Iris pigment epithelial cell (primary cell): ENCODE measurements at regions not wholly inside any gene's neighbourhood (a gene's known extent, or its start where the extent isn't known, plus 50 kb on each side); places are given as distances from the start of the nearest gene placed in this dataset.

Source experiments
- DNase-seq: peaks from one replicate; pipeline ENCODE4 v3.0.0-alpha.2; 2011; ENCODE audit warnings: low read depth

GRCh38 chr3:164572436-164572835 is 505.9 kb downstream of the SI start:
- no peak for DNase-seq

GRCh38 chr3:164550857-164551256 is 527.4 kb downstream of the SI start:
- no peak for DNase-seq

- no peak for DNase-seq
These were observed 539.1 kb downstream of the SI start for GRCh38 chr3:164539215-164539614.

GRCh38 chr3:164537485-164537884 is 540.8 kb downstream of the SI start:
- no peak for DNase-seq

DNA sequence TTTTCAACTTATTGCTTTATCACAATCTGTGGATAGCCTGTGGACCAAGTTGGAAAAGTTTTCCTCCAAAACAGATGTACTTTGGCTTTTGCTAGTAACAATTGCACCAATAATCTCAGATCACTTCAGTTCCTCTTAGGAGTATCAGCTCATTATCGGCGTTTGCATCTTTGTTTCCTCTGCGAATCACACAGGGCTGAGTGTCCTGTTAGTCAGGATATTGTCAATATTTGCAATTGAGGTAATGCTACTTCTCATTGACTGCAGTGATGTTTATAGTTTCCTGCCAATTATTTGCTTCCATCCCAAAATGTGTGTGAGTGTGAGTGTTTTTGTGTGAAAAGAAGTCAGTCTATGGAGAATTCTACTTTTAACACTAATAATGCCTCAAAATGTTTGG is 545.0 kb downstream of the SI start:
- no peak for DNase-seq

DNA sequence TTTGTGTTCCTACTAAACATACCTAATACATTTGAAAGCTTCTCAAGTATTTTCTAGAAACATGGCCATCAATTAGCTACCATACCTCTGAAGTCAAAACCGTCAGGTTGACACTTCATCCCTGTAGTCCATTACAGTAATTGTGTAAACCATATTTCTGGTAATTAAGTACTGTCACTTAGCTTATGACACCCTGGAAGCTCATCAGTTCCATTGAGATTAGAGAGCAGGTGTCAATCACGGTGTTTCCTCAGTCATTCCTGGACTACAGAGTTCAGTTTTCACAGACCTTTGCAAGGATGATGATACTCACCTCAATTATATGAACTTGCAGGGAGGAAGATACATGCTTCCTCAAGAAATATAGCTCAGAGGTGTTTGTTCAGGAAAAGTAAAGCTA is 552.0 kb downstream of the SI start:
- DNase-seq, result no peak

DNA sequence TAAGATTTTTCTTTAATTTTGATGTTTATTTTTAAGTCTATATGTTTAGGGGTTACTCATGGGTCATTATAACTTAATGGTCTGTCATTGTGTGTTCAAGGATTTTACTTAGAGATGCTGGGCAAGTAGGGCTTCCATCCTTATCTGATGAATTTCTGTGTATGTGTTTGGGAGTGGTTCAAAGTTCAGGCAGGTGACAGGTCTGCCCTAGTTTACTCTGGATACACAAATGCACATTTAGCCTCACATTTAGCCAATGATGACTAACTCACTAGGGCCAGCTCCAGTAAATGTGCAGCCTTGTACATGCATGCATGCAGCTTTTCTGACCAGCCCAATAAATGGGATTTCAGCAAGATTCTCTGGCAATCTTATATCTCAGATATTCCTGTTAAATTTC is 554.1 kb downstream of the SI start:
- DNase-seq, result no peak

GRCh38 chr3:164522073-164522763 is 556.1 kb downstream of the SI start:
- no peak for DNase-seq

- no peak for DNase-seq
These were observed 556.7 kb downstream of the SI start for GRCh38 chr3:164521644-164522043.

DNA sequence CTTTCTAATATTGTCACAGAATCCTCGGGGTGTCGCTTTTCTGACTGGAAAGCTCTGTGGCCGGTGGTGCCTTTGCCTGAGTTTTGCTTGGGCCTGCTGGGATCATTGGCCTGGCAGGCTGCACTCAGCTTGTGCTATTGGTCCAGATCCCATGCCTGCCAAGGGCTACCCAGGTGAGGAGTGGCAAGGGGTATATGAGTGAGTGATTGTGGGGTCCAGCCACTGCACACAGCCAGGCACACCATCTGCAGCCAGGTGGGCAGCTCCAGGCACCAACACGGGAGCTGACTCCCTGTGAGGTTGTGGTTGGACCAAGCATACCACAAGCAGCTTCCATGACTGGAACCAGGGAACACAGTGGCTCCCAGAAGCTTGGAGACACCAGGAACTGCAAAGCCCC is 557.2 kb downstream of the SI start:
- no peak for DNase-seq

GRCh38 chr3:164515256-164515655 is 563.0 kb downstream of the SI start:
- DNase-seq, result no peak

DNA sequence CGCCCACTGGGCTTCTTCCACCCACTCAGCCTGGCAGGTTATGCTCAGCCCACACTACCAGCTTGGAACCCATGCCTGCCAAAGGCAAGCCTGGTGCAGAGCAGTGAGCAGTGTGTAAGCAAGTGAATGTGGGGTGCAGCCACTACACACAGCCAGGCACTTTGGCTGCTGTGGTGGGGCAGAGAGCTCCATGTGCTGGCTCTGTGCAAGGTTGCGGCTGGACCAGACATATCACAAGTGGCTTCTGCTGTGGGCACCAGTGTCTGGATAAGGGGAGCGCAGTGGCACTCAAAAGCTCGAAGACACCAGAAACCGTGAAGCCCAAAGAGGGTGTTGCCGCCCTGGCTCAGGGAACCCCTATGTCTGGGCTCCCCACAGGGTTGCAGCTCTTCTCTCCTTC is 563.7 kb downstream of the SI start:
- DNase-seq, result no peak

- DNase-seq, result no peak
These were observed 570.4 kb downstream of the SI start for GRCh38 chr3:164507886-164508285.

DNA sequence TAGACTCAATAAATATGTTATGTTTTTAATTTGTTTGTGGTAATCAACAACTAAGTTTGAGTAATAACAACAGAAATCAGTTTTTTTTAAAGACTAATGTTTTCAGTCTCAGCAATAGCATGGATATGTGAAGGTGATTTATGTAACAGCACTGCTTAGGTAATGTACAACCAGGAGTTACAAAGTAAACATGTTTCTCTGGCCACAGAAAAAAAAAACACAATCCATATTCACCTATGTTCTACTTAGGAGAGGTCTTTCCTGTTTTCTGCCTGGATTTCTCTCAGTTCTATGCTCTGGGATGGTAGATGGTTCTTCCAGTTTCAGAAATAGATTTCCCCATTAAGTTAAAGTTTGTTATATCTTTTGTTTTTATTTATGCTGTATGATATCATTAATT is 579.4 kb downstream of the SI start:
- DNase-seq, result no peak

DNA sequence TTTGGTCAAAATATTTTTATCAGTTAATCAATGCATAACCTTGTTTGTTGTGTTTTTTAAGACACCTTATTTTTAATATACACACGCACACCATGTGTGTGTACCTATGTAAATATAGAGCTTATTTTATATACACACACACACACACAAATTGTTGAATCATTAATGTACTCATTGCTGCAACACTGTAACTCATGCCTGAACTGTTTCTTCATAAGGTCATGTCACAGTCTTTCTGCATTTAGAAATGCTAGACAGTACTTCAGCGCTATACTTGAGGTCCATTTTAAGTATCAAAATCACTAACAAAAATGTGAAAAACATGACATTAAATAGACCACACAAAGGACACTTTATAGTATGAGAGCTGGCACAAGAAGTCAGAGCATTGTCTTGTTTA is 589.4 kb downstream of the SI start:
- DNase-seq, result no peak

DNA sequence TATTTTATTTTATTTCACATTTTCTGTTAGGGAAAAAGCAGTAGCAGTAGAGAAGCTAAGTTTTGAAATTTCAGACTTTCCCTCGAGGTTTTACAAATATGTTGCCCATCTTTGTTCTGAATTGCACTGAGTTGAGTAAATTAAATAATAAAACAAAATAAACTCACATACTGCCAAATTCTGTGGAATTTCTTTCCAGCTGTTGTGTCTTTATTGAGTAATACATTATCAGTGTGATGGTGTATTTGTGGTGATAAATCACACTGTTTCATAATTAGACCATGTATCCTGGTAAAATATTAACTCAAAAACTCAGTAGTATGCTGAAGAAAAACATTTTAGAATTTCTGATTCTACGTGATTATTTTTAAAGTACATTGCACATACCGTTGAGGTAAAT is 592.1 kb downstream of the SI start:
- DNase-seq, result no peak

- DNase-seq, result no peak
These were observed 598.3 kb downstream of the SI start for GRCh38 chr3:164479978-164480377.

- DNase-seq, result no peak
These were observed 598.9 kb downstream of the SI start for GRCh38 chr3:164479406-164479805.

DNA sequence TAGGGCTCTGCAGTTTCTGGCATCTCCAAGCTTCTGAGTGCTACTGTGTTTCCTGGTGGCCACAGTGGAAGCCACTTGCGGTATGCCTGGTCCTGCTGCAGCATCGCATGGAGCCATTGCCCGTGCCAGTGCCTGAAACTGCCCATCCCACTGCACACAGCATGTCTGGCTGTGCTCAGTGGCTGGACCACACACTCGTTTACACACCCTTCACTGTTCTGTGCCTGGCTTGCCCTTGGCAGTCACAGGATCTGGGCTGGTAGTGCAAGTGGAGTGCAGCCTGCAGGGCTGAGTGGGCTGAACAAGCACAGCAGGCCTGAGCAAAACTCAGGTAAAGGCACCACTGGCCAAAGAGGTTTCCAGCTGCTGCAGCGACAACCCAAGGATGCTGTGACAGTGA is 600.0 kb downstream of the SI start:
- DNase-seq, result no peak

GRCh38 chr3:164477403-164477802 is 600.9 kb downstream of the SI start:
- no peak for DNase-seq

GRCh38 chr3:164476631-164477030 is 601.7 kb downstream of the SI start:
- DNase-seq, result no peak

GRCh38 chr3:164470471-164470870 is 607.8 kb downstream of the SI start:
- DNase-seq, result no peak

- no peak for DNase-seq
These were observed 610.2 kb downstream of the SI start for GRCh38 chr3:164468055-164468454.

DNA sequence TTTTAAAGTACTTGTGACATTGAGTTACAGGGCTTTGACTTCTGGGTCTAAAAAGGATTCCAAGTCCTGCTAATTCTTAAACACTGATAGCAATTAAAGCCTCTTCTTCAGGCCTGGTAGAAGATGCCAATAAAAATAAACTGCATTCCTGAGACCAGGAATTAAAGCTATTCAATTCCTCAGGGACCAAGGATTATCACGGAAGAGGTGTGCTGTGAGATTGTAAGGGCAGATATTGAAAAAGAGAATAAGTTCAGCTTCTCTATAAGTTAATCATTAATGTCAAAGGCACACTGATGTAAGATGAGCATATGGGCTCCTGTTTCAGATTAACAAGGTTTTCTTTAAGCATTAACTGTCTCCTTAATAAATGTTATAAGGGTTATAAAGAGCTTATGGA is 611.3 kb downstream of the SI start:
- no peak for DNase-seq

GRCh38 chr3:164465172-164465571 is 613.1 kb downstream of the SI start:
- peak; percentile 68 for DNase-seq
